ENCODE measurements at regions not wholly inside any gene's neighbourhood (a gene's known extent, or its start where the extent isn't known, plus 50 kb on each side); places are given as distances from the start of the nearest gene placed in this dataset.

DNA sequence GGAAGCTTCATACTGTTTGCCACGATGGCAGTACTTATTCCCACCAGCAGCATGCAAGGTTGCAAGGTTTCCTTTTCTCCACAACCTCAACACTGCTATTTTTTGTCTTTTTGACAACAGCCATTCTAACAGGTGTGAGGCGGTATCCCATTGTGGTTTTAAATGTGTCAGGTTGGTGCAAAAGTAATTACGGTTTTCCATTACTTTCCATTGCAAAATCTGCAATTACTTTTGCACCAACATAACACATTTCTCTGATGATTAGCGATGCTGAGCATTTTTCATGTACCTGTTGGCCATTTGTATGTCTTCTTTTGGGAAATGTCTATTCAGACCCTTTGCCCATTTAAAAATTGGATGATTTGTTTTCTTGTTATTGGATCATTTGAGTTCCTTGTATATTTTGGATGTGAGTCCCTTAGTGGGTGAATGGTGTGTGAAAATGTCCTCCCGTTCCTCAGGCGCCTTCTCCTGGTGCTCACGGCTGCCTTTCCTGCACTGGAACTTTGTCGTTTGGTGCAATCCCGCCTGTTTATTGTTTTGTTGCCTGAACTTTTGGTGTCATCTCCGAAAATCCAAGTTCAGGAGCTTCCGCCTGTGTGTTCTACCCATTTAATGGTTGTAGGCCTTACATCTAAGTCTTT, 213.6 kb downstream of the KIF26A start:
- TF ChIP-seq ZFX (IDR thresholded peaks at IDR 0.05; ENCODE audit: borderline replicate concordance) = no peak
- no peak for TF ChIP-seq CTCF (IDR thresholded peaks at IDR 0.05)
- no peak overlapping the region for H3K27ac ChIP-seq

- no peak for TF ChIP-seq CTCF (IDR thresholded peaks at IDR 0.05)
- TF ChIP-seq ZFX (IDR thresholded peaks at IDR 0.05; ENCODE audit: borderline replicate concordance) = no peak
- H3K27ac ChIP-seq = no peak overlapping the region
Measured at GRCh38 chr14:104352493-104353220, 214.3 kb downstream of the KIF26A start.

GRCh38 chr14:104353221-104353920, 215.0 kb downstream of the KIF26A start:
- H3K27ac ChIP-seq = no peak overlapping the region
- TF ChIP-seq ZFX (IDR thresholded peaks at IDR 0.05; ENCODE audit: borderline replicate concordance) (no peak), CTCF (IDR thresholded peaks at IDR 0.05) (no peak)

- no peak overlapping the region for H3K27ac ChIP-seq
- TF ChIP-seq CTCF (IDR thresholded peaks at IDR 0.05) (no peak), ZFX (IDR thresholded peaks at IDR 0.05; ENCODE audit: borderline replicate concordance) (no peak)
Measured at GRCh38 chr14:104353921-104354701, 215.7 kb downstream of the KIF26A start.

GRCh38 chr14:104355101-104356019, 217.0 kb downstream of the KIF26A start:
- no peak overlapping the region for H3K27ac ChIP-seq
- TF ChIP-seq CTCF (IDR thresholded peaks at IDR 0.05) (no peak), ZFX (IDR thresholded peaks at IDR 0.05; ENCODE audit: borderline replicate concordance) (no peak)

DNA sequence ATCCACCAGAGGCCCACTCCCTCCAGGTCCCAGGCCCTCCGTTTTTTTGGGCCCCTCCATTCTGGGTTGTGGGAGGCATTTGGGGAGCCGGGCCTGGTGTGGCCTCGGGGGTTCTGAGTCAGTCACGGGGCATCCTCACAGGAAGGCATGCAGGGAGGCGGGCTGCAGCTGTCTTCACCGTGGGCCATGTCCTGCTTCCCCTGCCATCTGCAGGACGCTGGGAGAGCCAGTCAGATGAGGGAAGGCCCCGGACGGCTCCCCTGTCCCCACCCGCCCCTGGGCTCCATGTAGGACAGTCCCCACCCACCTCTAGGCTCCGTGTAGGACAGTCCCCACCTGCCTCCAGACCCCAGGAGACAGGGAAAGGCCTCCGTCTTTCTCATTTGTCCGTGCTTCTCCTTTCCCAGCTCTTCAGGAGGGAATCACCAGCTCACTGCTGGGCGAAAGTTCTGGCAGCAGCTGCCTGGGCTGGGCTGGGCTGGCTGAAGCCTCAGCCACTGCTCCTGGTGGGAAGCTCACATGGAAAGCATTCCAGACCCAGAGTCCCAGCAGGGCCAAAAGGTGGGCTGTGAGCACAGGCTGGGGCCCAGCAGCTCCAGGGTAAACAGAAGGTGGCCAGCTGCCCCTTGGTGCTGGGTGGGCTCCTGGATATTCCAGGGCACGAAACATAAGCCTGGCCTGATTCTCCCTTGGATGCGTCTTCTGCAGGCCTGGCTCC, 217.8 kb downstream of the KIF26A start:
- TF ChIP-seq CTCF (IDR thresholded peaks at IDR 0.05) (no peak), ZFX (IDR thresholded peaks at IDR 0.05; ENCODE audit: borderline replicate concordance) (no peak)

More for the DNA sequence above, 217.8 kb downstream of the KIF26A start:
- no peak overlapping the region for H3K27ac ChIP-seq

Data from 22Rv1 (cell line).